Stomach (tissue), 4 donors: ENCODE measurements at regions not wholly inside any gene's neighbourhood (a gene's known extent, or its start where the extent isn't known, plus 50 kb on each side); places are given as distances from the start of the nearest gene placed in this dataset.
"Not testable (repeated sequence)": the region's sequence is repeated elsewhere in the genome, so short reads cannot be mapped to it uniquely, and the experiment has no call there.

Experiments
- CTCF ChIP-seq, 7 experiments: fragments of 450-650 bp in 4 of 7; fragments of 200-600 bp in 3 of 7; sonication (generic) in 3 of 7; IDR thresholded peaks; one replicate each; pipeline ENCODE4 v1.5.1; 2016 to 2019; ENCODE audit warnings: antibody characterized with exemption in 7 of 7, control low read depth in 2 of 7, mild to moderate bottlenecking in 1 of 7
- POLR2A ChIP-seq, 4 donors: fragments of 450-650 bp; IDR thresholded peaks; one replicate each; pipeline ENCODE4 v1.6.1; 2016; ENCODE audit warnings: antibody characterized with exemption in 4 of 4, control low read depth in 2 of 4, mild to moderate bottlenecking in 1 of 4, moderate library complexity in 1 of 4
- POLR2AphosphoS5 ChIP-seq, 3 donors: sonication (generic); formaldehyde crosslinking; IDR thresholded peaks; one replicate each; pipeline ENCODE4 v1.6.1; 2016; ENCODE audit warnings: antibody characterized with exemption in 3 of 3

- TF ChIP-seq POLR2A, CTCF, POLR2AphosphoS5 (IDR thresholded peaks at IDR 0.05): not testable (repeated sequence)
Measured at GRCh38 chr22:25340536-25340935, 121.1 kb downstream of the CRYBB2 start.
